NB4 (cell line): ENCODE measurements at regions not wholly inside any gene's neighbourhood (a gene's known extent, or its start where the extent isn't known, plus 50 kb on each side); places are given as distances from the start of the nearest gene placed in this dataset.

Experiments used
- DNase-seq: peaks from one replicate; pipeline ENCODE4 v3.0.0; 2010; ENCODE audit warnings: low read depth
- H3K4me3 ChIP-seq: one replicate; pipeline ENCODE4 v1.5.1; 2011; ENCODE audit warnings: mild to moderate bottlenecking, low read depth, low read length, moderate library complexity
- MYC ChIP-seq: IDR thresholded peaks from 2 replicates; pipeline ENCODE4 v1.6.1; 2011; ENCODE audit warnings: low read depth, low read length
- POLR2A ChIP-seq: IDR thresholded peaks from 2 replicates; pipeline ENCODE4 v1.6.1; 2011; ENCODE audit warnings: mild to moderate bottlenecking; ENCODE audit not compliant: insufficient read length; ENCODE audit errors: extremely low read depth
- TF ChIP-seq, protein P1 (sequence below): IDR thresholded peaks from one replicate; pipeline ENCODE4 v1.5.1; 2012; ENCODE audit warnings: low read depth, low read length
- TF ChIP-seq, protein P2 (sequence below): IDR thresholded peaks from 2 replicates; pipeline ENCODE4 v1.6.1; 2011; ENCODE audit warnings: low read depth, low read length

DNA sequence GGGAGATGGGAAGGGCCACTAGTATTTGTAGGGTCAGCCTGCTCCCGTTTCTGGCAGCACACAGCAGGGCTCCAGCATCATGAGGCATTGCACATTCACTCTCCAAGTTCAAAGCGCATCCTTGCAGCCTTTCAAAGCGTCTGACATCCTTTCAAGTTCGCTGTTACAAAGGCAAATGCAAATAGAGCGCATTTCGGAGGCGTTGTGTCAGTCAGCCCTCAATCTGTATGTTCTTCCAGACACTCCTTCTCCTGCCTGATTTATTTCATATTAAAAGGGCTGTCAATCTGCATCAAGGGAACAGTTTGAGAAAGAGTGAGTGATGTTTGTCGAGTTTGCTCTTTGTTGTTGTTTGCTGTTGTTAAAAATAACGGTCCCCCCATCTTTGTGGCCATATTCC lies 188.5 kb downstream of the SNX10 start:
- TF ChIP-seq MYC, result no peak
- TF ChIP-seq POLR2A, result no peak
- TF ChIP-seq, protein P1, sequence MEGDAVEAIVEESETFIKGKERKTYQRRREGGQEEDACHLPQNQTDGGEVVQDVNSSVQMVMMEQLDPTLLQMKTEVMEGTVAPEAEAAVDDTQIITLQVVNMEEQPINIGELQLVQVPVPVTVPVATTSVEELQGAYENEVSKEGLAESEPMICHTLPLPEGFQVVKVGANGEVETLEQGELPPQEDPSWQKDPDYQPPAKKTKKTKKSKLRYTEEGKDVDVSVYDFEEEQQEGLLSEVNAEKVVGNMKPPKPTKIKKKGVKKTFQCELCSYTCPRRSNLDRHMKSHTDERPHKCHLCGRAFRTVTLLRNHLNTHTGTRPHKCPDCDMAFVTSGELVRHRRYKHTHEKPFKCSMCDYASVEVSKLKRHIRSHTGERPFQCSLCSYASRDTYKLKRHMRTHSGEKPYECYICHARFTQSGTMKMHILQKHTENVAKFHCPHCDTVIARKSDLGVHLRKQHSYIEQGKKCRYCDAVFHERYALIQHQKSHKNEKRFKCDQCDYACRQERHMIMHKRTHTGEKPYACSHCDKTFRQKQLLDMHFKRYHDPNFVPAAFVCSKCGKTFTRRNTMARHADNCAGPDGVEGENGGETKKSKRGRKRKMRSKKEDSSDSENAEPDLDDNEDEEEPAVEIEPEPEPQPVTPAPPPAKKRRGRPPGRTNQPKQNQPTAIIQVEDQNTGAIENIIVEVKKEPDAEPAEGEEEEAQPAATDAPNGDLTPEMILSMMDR, result no peak
- TF ChIP-seq, protein P2, sequence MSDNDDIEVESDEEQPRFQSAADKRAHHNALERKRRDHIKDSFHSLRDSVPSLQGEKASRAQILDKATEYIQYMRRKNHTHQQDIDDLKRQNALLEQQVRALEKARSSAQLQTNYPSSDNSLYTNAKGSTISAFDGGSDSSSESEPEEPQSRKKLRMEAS, result no peak
- DNase-seq, result no peak
- no peak overlapping the region for H3K4me3 ChIP-seq

DNA sequence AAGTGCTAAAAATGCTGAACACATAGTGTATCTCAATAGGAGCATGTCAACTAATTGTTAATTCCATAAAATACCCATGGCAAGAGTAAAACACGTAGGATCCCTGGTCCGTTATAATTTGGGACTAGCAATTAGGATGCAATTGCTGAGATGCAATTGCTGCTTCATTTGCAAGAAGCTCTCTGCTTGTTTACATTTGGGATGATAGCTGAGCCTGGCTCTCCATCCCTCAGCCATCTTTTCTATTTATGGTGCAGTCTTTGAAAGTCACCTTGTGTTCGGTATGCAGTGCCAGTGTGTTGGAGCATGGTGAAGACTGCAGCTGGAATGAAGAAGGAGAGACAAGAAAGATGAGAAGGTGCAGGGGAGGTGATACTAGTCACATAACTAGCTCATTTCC lies 191.3 kb downstream of the SNX10 start:
- TF ChIP-seq, protein P1, result no peak
- TF ChIP-seq MYC (no peak), POLR2A (no peak)
- TF ChIP-seq, protein P2, result no peak
- DNase-seq, result no peak
- no peak overlapping the region for H3K4me3 ChIP-seq

DNA sequence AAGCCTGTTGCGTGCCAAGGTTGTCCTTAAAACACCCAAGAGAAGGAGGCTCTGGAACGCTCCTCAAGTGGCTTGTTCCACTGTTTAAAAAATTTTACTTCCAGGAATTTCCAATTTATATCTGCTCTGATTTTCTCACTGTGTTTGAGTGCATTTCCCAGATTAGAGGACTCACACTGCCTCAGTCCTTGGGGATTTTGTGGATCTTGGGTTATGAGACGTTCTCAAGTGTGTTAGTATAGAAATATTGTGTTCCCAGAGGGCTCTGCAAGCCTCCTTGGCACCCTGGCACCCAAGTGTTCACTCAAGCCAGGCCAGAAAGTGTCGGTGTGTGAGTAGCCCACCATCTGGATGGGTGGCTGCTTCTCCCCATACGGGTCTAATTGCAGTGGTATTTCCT lies 192.2 kb downstream of the SNX10 start:
- H3K4me3 ChIP-seq, result no peak overlapping the region
- DNase-seq, result no peak
- TF ChIP-seq, protein P2, result no peak
- TF ChIP-seq, protein P1, result no peak
- TF ChIP-seq POLR2A (no peak), MYC (no peak)

DNA sequence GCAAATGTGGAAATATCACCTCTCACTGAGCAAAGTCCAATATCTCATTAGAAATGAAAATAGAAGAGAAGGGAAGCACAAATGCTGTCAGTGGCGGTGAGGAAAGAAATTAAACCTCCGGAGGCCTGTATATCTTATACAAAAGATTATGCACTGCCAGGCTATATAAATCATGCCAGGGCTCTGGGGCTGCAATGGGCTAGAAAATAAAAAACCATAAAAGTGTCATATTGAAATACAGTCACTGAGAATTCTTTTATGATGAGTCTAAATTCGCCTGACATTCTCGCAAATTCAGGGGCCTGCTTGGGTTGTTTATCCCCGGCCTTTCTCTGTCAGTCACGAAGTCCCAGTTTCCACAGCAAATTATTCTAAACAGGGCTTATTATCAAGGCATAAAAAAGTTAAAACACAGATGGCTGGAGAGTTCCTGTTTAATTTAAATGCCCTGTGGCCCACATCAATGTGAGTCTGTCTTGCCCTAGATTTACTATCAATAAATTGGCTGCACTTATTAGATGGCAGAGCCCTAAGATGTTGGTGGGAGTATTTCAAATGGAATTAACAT lies 193.8 kb downstream of the SNX10 start:
- no peak for DNase-seq
- H3K4me3 ChIP-seq, result no peak overlapping the region
- TF ChIP-seq MYC (no peak), POLR2A (no peak)
- TF ChIP-seq, protein P2, result no peak
- TF ChIP-seq, protein P1, result no peak

DNA sequence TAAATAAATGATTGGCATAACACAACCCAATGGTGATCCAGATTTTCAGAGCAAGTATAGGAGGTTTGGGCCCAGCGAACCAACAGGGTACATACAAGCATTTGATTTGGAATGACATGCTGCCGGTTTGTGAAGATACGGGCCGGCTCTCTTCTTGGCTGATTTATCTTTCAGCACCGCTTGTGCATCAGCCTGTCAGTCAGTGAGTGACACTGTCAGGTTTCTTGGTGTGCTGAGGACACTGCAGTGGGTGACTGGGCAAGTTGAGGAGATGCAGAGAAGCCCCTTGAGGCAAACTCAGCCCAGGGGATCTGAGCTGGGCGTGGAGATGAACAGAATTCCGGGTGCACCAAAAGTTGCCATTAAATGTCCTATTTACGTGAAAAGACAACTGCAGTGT lies 194.5 kb downstream of the SNX10 start:
- TF ChIP-seq POLR2A (no peak), MYC (no peak)
- TF ChIP-seq, protein P1, result no peak
- TF ChIP-seq, protein P2, result no peak
- H3K4me3 ChIP-seq, result no peak overlapping the region
- no peak for DNase-seq
